ENCODE measurements at regions not wholly inside any gene's neighbourhood (a gene's known extent, or its start where the extent isn't known, plus 50 kb on each side); places are given as distances from the start of the nearest gene placed in this dataset.

GRCh38 chr16:5603836-5604235 is 506.2 kb upstream of the EEF2KMT start:
- Histone ChIP-seq H2AFZ (ENCODE audit: low read depth, low read length, poor library complexity, severe bottlenecking) (no peak overlapping the region), H3K9me2 (ENCODE audit: insufficient read depth) (no peaks in the 10 kb centered on the region), H3K4me2 (ENCODE audit: low read length) (no peak overlapping the region), H3K4me3 (replicated peaks in 1 of 2; ENCODE audit: low read depth in 1 of 2, low read length in 2 of 2) (no peak overlapping the region), H3K27ac (ENCODE audit: low read depth, low read length) (no peak overlapping the region), H3K36me3 (ENCODE audit: control insufficient read depth in 1 of 2, insufficient read depth in 2 of 2, low read length in 2 of 2) (no peaks in the 10 kb centered on the region), H3K9me3 (ENCODE audit: control insufficient read depth in 1 of 2, insufficient read depth in 1 of 2, low read depth in 1 of 2, low read length in 2 of 2) (no peaks in the 10 kb centered on the region), H3K9ac (ENCODE audit: low read length) (no peak overlapping the region), H3K4me1 (ENCODE audit: control insufficient read depth in 1 of 2, insufficient read depth in 2 of 2, low read length in 2 of 2) (no peaks in the 10 kb centered on the region), H4K20me1 (ENCODE audit: insufficient read depth) (no peaks in the 10 kb centered on the region), H3K79me2 (ENCODE audit: insufficient read depth, low read length) (no peaks in the 10 kb centered on the region), H3K27me3 (ENCODE audit: insufficient read depth, low read length) (peaks cover 9% of the 10 kb centered on the region; the same call in 1 of the 2 replicates)
- BruUV-seq (replicated peaks): no TSS peak
- ChIA-PET POLR2A (no interaction called here), RAD21 (ENCODE audit: low non-redundant PET in 1 of 2, low total read pairs in 2 of 2, uncharacterized antibody in 2 of 2, unreplicated experiment in 2 of 2) (no interaction called here), CTCF (interaction anchor here (1.5 kb wide), 1 partner anchor 30 kb away, joined by 4 read pairs; no protein-coding TSS in a partner anchor)
- intact Hi-C loops (cut with micrococcal nuclease): loop anchor here (5.0 kb wide), 1 partner anchor 102 kb away; no protein-coding TSS in a partner anchor
- DNase-seq (ENCODE audit: low read depth, low spot score) (no peak), ATAC-seq (no peak)
- TF ChIP-seq SP1 (IDR thresholded peaks at IDR 0.05; ENCODE audit: low read depth) (no peak), ATF3 (IDR thresholded peaks at IDR 0.05) (no peak), ZNF274 (IDR thresholded peaks at IDR 0.05; ENCODE audit: low read depth, low read length) (no peak), FOSL1 (IDR thresholded peaks at IDR 0.05; ENCODE audit: low read depth) (no peak), EZH2 (IDR thresholded peaks at IDR 0.05) (no peak), YY1 (IDR thresholded peaks at IDR 0.05; ENCODE audit: extremely low read depth, insufficient replicate concordance, low read depth, low read length) (no peak), CBX3 (IDR thresholded peaks at IDR 0.05; ENCODE audit: low read depth) (no peak), ZFX (IDR thresholded peaks at IDR 0.05) (no peak), POLR2A (IDR thresholded peaks at IDR 0.05; ENCODE audit: borderline replicate concordance, extremely low read depth, insufficient read depth, insufficient read length) (no peak), ELF1 (IDR thresholded peaks at IDR 0.05; ENCODE audit: borderline replicate concordance, low read depth) (no peak), CEBPB (IDR thresholded peaks at IDR 0.05; ENCODE audit: low read depth) (no peak), MAX (IDR thresholded peaks at IDR 0.05) (no peak), TCF7L2 (IDR thresholded peaks at IDR 0.05; ENCODE audit: borderline replicate concordance, extremely low read depth, insufficient read depth, insufficient read length) (no peak), EGR1 (IDR thresholded peaks at IDR 0.05; ENCODE audit: low read depth) (no peak), SIN3A (IDR thresholded peaks at IDR 0.05; ENCODE audit: low read depth) (no peak), JUND (IDR thresholded peaks at IDR 0.05) (no peak), SRF (IDR thresholded peaks at IDR 0.05; ENCODE audit: low read depth) (no peak)
- TF ChIP-seq, protein P1, sequence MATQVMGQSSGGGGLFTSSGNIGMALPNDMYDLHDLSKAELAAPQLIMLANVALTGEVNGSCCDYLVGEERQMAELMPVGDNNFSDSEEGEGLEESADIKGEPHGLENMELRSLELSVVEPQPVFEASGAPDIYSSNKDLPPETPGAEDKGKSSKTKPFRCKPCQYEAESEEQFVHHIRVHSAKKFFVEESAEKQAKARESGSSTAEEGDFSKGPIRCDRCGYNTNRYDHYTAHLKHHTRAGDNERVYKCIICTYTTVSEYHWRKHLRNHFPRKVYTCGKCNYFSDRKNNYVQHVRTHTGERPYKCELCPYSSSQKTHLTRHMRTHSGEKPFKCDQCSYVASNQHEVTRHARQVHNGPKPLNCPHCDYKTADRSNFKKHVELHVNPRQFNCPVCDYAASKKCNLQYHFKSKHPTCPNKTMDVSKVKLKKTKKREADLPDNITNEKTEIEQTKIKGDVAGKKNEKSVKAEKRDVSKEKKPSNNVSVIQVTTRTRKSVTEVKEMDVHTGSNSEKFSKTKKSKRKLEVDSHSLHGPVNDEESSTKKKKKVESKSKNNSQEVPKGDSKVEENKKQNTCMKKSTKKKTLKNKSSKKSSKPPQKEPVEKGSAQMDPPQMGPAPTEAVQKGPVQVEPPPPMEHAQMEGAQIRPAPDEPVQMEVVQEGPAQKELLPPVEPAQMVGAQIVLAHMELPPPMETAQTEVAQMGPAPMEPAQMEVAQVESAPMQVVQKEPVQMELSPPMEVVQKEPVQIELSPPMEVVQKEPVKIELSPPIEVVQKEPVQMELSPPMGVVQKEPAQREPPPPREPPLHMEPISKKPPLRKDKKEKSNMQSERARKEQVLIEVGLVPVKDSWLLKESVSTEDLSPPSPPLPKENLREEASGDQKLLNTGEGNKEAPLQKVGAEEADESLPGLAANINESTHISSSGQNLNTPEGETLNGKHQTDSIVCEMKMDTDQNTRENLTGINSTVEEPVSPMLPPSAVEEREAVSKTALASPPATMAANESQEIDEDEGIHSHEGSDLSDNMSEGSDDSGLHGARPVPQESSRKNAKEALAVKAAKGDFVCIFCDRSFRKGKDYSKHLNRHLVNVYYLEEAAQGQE (IDR thresholded peaks at IDR 0.05; ENCODE audit: low read depth): no peak
- TF ChIP-seq, protein P2, sequence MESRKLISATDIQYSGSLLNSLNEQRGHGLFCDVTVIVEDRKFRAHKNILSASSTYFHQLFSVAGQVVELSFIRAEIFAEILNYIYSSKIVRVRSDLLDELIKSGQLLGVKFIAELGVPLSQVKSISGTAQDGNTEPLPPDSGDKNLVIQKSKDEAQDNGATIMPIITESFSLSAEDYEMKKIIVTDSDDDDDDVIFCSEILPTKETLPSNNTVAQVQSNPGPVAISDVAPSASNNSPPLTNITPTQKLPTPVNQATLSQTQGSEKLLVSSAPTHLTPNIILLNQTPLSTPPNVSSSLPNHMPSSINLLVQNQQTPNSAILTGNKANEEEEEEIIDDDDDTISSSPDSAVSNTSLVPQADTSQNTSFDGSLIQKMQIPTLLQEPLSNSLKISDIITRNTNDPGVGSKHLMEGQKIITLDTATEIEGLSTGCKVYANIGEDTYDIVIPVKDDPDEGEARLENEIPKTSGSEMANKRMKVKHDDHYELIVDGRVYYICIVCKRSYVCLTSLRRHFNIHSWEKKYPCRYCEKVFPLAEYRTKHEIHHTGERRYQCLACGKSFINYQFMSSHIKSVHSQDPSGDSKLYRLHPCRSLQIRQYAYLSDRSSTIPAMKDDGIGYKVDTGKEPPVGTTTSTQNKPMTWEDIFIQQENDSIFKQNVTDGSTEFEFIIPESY (IDR thresholded peaks at IDR 0.05; ENCODE audit: extremely low read depth, insufficient replicate concordance, low read length): no peak
